ENCODE measurements at regions not wholly inside any gene's neighbourhood (a gene's known extent, or its start where the extent isn't known, plus 50 kb on each side); places are given as distances from the start of the nearest gene placed in this dataset.

- TF ChIP-seq CTCF (conservative IDR thresholded peaks at IDR 0.05 in 1 of 2, IDR thresholded peaks at IDR 0.05 in 1 of 2; ENCODE audit: extremely low read depth in 1 of 2, insufficient read depth in 1 of 2, low read depth in 1 of 2, low read length in 2 of 2) (no peak), EZH2 (IDR thresholded peaks at IDR 0.05; ENCODE audit: borderline replicate concordance, low read length) (no peak)
Measured at GRCh38 chr5:24045046-24045445, 537.6 kb downstream of the PRDM9 start.

All from mammary epithelial cell (primary cell).